ENCODE measurements at regions not wholly inside any gene's neighbourhood (a gene's known extent, or its start where the extent isn't known, plus 50 kb on each side); places are given as distances from the start of the nearest gene placed in this dataset.

- TF ChIP-seq POLR2A (IDR thresholded peaks at IDR 0.05) (no peak), POLR2AphosphoS5 (IDR thresholded peaks at IDR 0.05) (no peak), CTCF (IDR thresholded peaks at IDR 0.05) (no peak)
- no peak for DNase-seq (ENCODE audit: low spot score in 2 of 2)
- H3K9me3 ChIP-seq: no peaks in the 10 kb centered on the region
- H3K4me1 ChIP-seq: no peaks in the 10 kb centered on the region
- no peaks in the 10 kb centered on the region for H3K27me3 ChIP-seq
- no peak overlapping the region for H3K4me3 ChIP-seq
- H3K36me3 ChIP-seq: no peaks in the 10 kb centered on the region
- no peak overlapping the region for H3K27ac ChIP-seq
- intact Hi-C loops (cut with DNase I; ENCODE audit: low total_unique reads): no loop called here
Measured at GRCh38 chr15:70204652-70205051, 106.9 kb upstream of the TLE3 start.

GRCh38 chr15:70203981-70204560, 106.4 kb upstream of the TLE3 start:
- intact Hi-C loops (cut with DNase I; ENCODE audit: low total_unique reads): no loop called here
- H3K9me3 ChIP-seq: no peaks in the 10 kb centered on the region
- no peak for DNase-seq (ENCODE audit: low spot score in 2 of 2)
- no peaks in the 10 kb centered on the region for H3K27me3 ChIP-seq
- H3K4me3 ChIP-seq: no peak overlapping the region
- no peaks in the 10 kb centered on the region for H3K36me3 ChIP-seq
- no peaks in the 10 kb centered on the region for H3K4me1 ChIP-seq
- no peak for TF ChIP-seq CTCF (IDR thresholded peaks at IDR 0.05)
- TF ChIP-seq POLR2AphosphoS5 (IDR thresholded peaks at IDR 0.05): no peak
- TF ChIP-seq POLR2A (IDR thresholded peaks at IDR 0.05): no peak
- H3K27ac ChIP-seq: no peak overlapping the region

GRCh38 chr15:70202756-70203155, 105.0 kb upstream of the TLE3 start:
- no peak for DNase-seq (ENCODE audit: low spot score in 2 of 2)
- Histone ChIP-seq H3K4me3 (no peak overlapping the region), H3K9me3 (no peaks in the 10 kb centered on the region), H3K27me3 (no peaks in the 10 kb centered on the region), H3K36me3 (no peaks in the 10 kb centered on the region), H3K27ac (no peak overlapping the region), H3K4me1 (no peaks in the 10 kb centered on the region)
- intact Hi-C loops (cut with DNase I; ENCODE audit: low total_unique reads): no loop called here
- no peak for TF ChIP-seq POLR2AphosphoS5 (IDR thresholded peaks at IDR 0.05)
- TF ChIP-seq CTCF (IDR thresholded peaks at IDR 0.05): no peak
- TF ChIP-seq POLR2A (IDR thresholded peaks at IDR 0.05): no peak

GRCh38 chr15:70201425-70201775, 103.7 kb upstream of the TLE3 start:
- H3K27me3 ChIP-seq: no peaks in the 10 kb centered on the region
- intact Hi-C loops (cut with DNase I; ENCODE audit: low total_unique reads): no loop called here
- peaks cover 0 to under 1% of the 10 kb centered on the region in 2 donors for H3K4me1 ChIP-seq
- no peaks in the 10 kb centered on the region for H3K9me3 ChIP-seq
- no peaks in the 10 kb centered on the region for H3K36me3 ChIP-seq
- DNase-seq (ENCODE audit: low spot score in 2 of 2): peak in 1 of 2 donors; percentile 62
- H3K27ac ChIP-seq: no peak overlapping the region
- no peak for TF ChIP-seq POLR2A (IDR thresholded peaks at IDR 0.05)
- no peak for TF ChIP-seq CTCF (IDR thresholded peaks at IDR 0.05)
- TF ChIP-seq POLR2AphosphoS5 (IDR thresholded peaks at IDR 0.05): no peak
- H3K4me3 ChIP-seq: no peak overlapping the region

- H3K9me3 ChIP-seq: no peaks in the 10 kb centered on the region
- no peak for DNase-seq (ENCODE audit: low spot score in 2 of 2)
- H3K36me3 ChIP-seq: no peaks in the 10 kb centered on the region
- TF ChIP-seq POLR2AphosphoS5 (IDR thresholded peaks at IDR 0.05) (no peak), POLR2A (IDR thresholded peaks at IDR 0.05) (no peak), CTCF (IDR thresholded peaks at IDR 0.05) (no peak)
- no peaks in the 10 kb centered on the region for H3K27me3 ChIP-seq
- peaks cover 6% of the 10 kb centered on the region in 2 donors for H3K4me1 ChIP-seq
- no peak overlapping the region for H3K4me3 ChIP-seq
- H3K27ac ChIP-seq: no peak overlapping the region
- intact Hi-C loops (cut with DNase I; ENCODE audit: low total_unique reads): no loop called here
Measured at GRCh38 chr15:70200511-70201424, 103.1 kb upstream of the TLE3 start.
